NCI-H226 (cell line): ENCODE measurements at regions not wholly inside any gene's neighbourhood (a gene's known extent, or its start where the extent isn't known, plus 50 kb on each side); places are given as distances from the start of the nearest gene placed in this dataset.

Experiments used
- DNase-seq: peaks from one replicate; pipeline ENCODE4 v3.0.0-alpha.2; 2015

- DNase-seq: peak; percentile 33
These were observed 167.0 kb upstream of the SASH1 start for GRCh38 chr6:148175550-148176188.

GRCh38 chr6:148177589-148178233 lies 164.9 kb upstream of the SASH1 start:
- no peak for DNase-seq

GRCh38 chr6:148179786-148180185 lies 162.9 kb upstream of the SASH1 start:
- no peak for DNase-seq

- DNase-seq: no peak
These were observed 160.3 kb upstream of the SASH1 start for GRCh38 chr6:148182378-148182777.

GRCh38 chr6:148183776-148184175 lies 158.9 kb upstream of the SASH1 start:
- no peak for DNase-seq

- DNase-seq: no peak
These were observed 155.7 kb upstream of the SASH1 start for GRCh38 chr6:148186916-148187315.

- peak; percentile 96 for DNase-seq
These were observed 150.3 kb upstream of the SASH1 start for GRCh38 chr6:148192310-148192709.

- DNase-seq: peak; percentile 52
These were observed 149.5 kb upstream of the SASH1 start for GRCh38 chr6:148193063-148193680.

- DNase-seq: no peak
These were observed 147.1 kb upstream of the SASH1 start for GRCh38 chr6:148195511-148195910.

- DNase-seq: no peak
These were observed 143.1 kb upstream of the SASH1 start for GRCh38 chr6:148199584-148199983.

GRCh38 chr6:148200293-148200692 lies 142.3 kb upstream of the SASH1 start:
- DNase-seq: no peak

- no peak for DNase-seq
These were observed 141.9 kb upstream of the SASH1 start for GRCh38 chr6:148200781-148201180.

GRCh38 chr6:148203281-148203925 lies 139.2 kb upstream of the SASH1 start:
- no peak for DNase-seq

- DNase-seq: no peak
These were observed 138.7 kb upstream of the SASH1 start for GRCh38 chr6:148203970-148204369.

GRCh38 chr6:148208298-148208697 lies 134.3 kb upstream of the SASH1 start:
- DNase-seq: no peak

GRCh38 chr6:148211777-148212324 lies 130.8 kb upstream of the SASH1 start:
- no peak for DNase-seq

GRCh38 chr6:148212366-148212765 lies 130.3 kb upstream of the SASH1 start:
- no peak for DNase-seq

- no peak for DNase-seq
These were observed 129.3 kb upstream of the SASH1 start for GRCh38 chr6:148213366-148213765.

- no peak for DNase-seq
These were observed 128.0 kb upstream of the SASH1 start for GRCh38 chr6:148214667-148215066.

GRCh38 chr6:148217051-148217450 lies 125.6 kb upstream of the SASH1 start:
- no peak for DNase-seq

- no peak for DNase-seq
These were observed 124.7 kb upstream of the SASH1 start for GRCh38 chr6:148217921-148218320.

- no peak for DNase-seq
These were observed 123.9 kb upstream of the SASH1 start for GRCh38 chr6:148218542-148219258.
